GM18868 (cell line): ENCODE measurements at regions not wholly inside any gene's neighbourhood (a gene's known extent, or its start where the extent isn't known, plus 50 kb on each side); places are given as distances from the start of the nearest gene placed in this dataset.

Experiments used
- ATAC-seq: cut with Tn5 transposase; IDR thresholded peaks from one replicate; pipeline ENCODE4 v1.9.1; 2021; ENCODE audit warnings: mild to moderate bottlenecking, moderate library complexity; ENCODE audit not compliant: unreplicated experiment

DNA sequence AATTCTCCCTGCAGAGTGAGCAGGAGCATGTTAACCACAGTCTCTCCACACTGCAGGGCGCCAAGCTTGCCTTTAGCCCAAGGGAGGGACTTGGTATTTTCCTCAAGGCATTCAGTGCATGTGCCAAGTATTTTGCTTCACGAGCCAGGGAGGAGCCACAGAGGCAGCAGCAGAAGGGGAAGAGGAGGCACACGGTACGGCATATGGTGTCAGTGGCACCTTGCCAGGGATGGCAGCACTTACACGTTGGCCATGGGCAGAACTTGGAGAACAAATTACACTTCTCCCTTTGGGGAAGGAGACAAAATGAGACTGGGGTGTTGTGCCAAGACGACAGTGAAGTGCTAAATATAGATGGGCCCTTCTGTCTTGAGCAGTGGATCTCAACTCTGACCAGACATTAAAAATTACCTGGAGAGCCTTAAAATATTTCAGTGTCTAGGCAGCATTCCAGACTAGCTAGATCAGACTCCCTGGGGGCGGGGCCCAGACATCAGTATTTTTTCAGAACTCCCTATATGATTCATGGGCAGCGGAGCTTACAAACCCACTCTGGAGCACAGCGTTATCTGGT, 155.8 kb downstream of the DRD1 start:
- ATAC-seq, result no peak

DNA sequence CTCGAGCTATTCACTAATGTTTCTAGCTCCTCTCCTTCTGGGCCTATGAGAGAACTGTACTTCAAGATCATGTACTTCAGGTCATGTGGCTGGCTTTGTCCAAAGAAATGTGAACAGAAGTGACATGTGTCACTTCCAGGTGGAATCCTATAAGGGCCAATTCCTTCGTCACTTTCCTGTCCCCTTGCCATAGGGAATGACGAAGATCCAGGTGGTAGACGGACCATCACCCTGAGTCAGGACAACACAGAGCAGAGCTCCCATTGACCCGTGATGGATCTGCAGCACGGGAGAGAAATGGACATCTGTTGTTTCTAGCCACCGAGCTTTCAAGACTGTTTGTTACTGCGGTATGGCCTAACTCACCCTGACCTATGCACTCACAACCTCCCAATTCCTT, 157.0 kb downstream of the DRD1 start:
- ATAC-seq, result no peak

DNA sequence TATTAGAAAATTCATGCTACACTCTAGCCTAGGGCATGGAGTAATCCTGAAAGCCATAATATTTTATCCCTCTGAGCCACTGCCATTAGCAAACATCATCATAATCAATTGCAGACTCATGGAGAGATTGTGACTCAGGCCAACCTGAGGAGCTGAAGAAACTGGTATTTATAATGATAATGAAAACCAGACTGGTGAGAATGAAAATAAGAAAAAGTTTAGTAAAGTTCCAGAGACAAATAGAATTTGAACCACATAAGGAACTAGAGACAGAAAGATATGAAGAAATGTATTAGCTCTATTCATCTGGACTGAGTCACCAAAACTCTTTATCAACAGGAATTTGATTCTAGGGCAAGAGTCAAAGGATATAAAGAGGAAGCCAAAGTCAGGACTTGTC, 158.7 kb downstream of the DRD1 start:
- no peak for ATAC-seq

DNA sequence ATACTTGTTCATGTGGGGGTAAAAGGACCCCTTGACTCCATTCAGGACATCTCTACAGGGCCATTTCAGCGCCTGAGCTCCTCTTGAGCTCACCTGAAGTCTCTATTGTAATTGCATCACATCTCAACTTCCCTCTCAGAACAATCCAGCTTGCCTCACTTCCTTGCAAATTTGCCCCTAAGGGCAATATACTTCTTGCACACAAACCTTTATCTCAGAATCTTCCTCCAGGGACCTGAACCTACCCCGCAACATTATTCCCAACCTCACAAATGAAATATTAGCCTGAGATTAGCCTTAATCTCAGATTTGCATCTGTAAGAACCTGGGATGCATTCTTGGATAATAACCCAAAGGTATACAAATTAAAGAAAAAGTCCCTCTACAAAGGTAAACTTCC, 159.2 kb downstream of the DRD1 start:
- ATAC-seq, result no peak

DNA sequence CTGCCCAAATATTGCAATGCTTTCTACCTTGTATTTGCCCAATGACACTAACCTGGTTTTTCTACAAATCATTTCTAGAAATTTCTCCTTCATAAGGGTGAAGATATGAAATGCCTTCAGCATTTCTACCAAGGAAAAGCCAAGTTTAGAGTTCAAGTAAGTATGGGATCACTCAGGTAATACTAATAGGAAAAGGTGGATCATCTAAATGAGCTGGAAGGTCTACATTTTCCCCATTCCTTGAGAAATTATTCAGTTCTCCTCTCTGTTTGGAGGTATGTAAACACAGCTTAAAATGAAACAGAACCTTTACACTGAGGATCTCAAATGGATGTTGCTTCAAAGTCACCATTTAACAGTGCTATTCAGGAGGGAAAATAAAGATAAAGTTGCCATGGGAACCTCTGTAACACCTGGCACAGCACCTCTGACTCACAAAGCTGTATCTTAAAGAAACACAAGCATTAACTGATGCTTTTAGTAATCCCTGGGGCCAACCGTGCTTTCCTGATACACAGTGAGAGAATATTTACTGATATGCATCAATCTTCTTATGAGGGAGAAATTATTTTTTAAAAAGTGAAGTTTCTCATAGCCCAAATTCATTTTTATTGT, 161.3 kb downstream of the DRD1 start:
- no peak for ATAC-seq

DNA sequence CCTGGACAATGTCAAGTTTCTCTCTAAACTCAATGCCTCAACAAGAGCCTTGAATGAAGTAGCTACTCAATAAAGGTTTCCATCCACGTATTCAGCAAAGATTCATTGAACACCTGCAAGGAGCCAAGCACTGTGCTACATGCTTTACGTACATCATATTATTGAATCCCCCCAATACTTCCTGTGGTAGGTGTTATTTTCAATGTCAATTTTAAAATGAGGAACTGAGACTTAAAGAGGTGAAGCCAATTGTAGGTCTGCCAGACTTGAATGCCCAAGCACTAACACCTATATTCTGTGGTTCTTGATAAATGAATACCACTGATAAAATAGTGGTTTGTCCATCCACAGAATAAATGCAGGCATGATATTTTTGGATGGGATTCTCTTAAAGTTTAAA, 162.3 kb downstream of the DRD1 start:
- ATAC-seq, result no peak

DNA sequence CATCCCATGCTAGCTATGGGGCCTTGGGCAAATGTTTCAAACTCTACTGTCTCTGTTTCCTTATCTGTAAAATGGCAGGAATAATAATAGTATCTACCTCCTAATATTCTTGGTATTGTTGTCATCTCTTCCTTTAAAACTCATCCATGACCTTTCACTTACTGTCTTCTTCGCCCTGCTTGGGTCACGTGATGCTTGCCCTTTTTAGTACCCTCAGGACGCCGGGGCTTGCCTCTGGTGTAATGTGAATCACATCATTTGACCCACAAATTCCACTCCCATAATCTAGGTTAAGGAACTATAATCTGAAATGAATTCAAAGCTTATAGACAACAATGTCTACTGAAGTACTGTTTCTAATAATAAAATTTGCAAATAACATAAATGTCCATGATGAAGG, 162.7 kb downstream of the DRD1 start:
- ATAC-seq, result no peak

DNA sequence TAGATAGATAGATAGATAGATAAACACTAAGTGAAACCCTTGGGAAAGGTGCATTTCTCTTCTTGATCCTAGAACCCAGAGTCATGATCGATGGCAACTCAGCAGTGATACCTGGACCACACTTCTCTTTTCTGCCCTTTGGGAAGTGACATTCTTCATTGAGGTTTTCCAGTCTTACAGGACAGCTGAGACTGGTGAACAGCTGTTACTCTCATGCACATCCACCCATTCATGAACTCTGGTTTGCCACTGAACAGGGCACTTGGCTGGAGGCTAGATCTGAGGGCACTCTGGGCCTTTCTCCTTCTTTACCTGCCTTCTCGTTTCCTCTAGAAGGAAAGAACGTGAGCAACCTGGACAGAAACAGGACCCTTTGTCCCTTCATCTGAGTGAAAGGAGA, 164.5 kb downstream of the DRD1 start:
- no peak for ATAC-seq

DNA sequence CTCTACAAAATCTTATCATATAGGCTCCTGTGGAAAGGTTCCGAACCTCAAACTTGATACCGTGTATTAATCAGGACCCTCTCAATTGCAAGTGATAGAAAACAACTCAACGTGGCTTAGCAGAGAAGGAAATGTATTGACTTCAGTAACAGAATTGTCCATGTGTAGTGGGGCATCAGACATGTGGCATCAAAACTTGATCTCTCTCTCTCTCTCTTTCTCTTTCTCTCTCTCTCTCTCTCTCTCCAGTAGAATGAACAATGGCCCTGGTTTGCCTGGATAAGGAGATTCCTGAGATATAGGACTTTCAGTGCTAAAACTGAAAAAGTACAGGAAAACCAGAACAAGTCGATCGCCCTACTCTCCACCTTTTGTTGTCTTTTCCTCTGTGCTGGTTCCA, 168.2 kb downstream of the DRD1 start:
- no peak for ATAC-seq

DNA sequence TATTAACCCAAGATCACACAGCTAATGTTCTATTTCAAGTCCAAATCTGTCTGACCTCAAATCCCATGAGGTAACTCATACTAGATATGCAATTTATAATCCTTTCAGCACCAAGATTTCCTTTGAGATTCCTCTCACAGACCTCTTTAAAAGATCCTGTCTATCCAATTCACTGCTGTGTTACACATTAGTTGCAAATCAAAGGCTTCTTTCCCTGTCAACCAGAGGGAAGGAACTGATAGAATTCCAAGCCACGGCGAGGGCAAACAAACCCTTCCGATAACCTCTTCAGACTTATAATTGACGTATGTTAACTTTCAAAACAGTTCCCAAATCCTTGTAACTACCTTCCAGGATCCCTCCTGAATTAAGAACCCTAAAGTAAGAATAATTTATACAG, 168.9 kb downstream of the DRD1 start:
- no peak for ATAC-seq

DNA sequence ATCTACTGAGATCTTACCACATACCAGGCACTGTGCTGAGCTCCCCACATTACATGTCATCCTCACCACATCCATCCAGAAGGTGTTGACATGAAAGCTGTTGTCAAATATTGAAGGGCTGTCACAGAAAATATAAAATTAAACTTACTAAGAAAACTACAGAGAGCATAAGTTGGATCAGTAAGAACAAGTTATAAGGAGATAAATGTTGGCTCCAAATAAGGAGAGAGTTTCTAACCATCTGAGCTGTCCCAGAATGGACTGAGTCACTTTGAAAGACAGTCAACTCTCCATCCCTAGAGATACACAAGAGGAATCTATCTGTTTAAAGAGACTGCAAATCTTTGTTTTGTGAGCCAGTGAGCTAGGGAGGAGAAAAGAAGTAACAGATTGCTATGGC, 169.8 kb downstream of the DRD1 start:
- ATAC-seq, result no peak

DNA sequence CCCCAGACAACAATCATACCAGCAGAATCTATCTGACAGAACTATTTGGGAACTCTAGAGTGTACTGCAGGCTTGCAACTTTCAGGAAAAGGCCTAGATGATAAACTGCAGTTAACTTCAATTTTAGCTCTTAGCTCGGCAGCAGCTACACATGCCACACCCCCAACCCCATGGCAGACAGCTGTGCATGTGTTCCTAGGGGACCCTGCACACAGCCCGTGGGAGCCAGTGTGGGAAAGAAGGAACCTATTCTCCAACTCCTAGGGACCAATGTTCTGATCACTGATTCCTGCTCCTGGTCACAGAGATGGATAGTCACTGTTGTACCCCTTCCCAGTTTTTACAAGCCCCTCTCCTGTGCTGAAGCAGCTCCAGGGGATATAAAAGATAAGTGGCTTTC, 179.6 kb downstream of the DRD1 start:
- no peak for ATAC-seq

DNA sequence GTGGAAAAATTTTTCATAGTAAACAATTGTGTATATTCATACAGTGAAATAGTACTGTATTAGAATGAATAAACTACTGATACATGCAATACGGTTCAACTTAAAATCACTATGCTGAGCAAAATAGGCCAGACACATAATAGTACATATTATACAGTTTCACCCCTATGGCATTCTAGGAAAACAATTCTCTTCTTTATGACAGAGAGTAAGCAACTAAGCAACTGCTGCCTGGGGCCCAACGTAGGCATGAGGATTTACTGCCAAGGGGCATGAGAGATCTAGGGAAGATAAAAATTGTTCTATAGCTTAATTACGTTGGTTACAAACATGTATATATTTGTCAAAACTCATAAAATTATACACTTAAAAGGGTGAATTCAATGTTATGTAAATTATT, 180.2 kb downstream of the DRD1 start:
- ATAC-seq, result no peak

DNA sequence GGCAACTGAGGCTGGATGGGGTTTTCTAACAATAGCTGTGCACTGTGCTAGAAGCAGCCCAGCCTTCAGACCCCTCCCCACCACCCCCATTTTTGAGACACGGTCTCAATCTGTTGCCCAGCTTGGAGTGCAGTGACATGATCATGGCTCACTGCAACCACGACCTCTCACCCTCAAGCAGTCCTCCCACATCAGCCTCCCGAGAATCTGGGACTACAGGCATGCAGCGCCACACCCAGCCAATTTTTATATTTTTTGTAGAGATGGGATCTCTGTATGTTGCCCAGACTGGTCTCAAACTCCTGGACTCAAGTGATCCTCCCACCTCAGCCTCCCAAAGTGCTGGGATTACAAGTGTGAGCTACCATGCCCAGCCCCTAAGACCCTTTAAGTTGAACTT, 182.5 kb downstream of the DRD1 start:
- ATAC-seq, result no peak

DNA sequence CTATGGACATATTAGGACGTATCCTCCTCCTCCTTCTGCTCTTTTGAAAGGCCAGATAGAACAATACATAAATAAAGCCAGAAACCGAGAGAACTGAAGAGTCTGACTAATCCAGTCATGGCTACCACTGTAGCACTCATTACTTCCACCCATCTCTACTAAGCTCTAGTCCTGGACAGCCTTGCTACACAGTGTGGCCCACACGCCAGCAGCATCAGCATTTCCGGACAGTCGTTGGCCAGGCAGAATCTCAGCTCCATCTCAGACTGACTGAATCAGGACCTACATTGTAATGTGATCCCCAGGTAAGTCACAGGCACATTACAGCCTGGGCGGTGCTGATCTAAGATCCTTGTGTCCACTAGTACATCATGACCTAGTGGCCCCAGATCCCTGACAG, 182.9 kb downstream of the DRD1 start:
- no peak for ATAC-seq

DNA sequence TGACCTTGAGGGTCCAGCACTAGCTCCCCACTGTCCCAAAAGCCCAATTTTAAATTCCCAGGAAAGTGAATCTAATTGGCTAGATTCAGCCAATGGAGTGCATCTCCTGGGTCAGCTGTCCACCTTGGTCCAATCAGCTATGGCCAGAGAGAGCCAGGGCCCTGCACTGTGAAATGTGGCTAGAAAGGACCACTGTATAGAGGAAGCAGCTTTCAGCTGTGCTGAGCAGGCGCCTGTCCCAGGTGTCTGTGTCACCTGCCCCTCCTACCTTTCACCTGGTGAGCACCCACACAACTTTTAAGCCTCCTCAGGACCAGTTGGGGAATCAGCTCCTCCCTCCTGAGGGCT, 186.2 kb downstream of the DRD1 start:
- no peak for ATAC-seq

DNA sequence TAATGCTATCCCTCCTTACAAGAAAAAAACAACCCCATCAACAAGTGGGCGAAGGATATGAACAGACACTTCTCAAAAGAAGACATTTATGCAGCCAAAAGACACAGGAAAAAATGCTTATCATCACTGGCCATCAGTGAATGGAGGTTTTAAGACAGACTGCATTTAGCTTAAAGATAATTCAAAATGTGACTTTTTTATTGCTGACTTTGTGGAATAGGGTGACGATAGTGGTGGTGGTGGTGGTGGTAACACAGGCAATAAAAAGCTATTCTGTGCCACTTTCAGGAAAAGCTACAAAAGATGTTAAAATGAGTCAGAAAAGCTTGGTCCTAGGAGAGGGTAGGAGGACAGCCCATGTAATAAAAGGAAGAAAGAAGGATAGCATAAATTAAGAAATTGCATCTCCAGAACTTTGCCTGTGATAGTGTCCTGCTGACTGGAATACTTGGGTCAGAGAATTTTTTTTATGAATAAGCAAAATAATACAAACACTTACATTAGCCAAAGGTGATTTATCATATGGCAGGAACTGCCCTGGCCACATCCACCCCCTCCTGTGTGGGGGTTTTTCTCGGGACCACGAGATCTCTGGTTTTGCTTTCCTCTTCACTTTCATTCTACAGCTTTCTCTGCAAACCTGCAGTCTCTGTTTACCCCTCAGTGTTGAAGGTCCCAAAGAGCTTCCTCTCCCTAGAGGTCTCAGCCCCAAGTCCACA, 186.7 kb downstream of the DRD1 start:
- ATAC-seq, result no peak

DNA sequence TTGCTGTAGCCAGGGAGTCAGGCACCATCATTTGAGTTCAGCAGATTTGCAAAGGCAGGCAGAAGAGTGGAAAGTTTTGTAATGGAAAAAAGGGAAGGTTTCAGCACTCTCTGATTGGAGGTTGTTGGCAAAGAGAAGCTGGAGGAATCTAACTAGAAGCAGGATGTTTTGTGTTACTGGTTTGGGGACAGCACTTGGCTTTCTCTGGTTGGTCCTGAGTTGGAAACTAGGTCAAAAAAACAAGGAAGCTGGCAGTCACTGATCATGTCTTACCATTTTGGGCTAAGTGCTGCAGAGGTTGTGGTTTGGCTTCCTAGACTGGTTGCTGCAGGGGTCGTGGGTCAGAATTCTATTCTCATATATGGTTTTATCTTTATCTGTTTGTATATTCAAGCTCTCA, 189.8 kb downstream of the DRD1 start:
- ATAC-seq, result no peak

DNA sequence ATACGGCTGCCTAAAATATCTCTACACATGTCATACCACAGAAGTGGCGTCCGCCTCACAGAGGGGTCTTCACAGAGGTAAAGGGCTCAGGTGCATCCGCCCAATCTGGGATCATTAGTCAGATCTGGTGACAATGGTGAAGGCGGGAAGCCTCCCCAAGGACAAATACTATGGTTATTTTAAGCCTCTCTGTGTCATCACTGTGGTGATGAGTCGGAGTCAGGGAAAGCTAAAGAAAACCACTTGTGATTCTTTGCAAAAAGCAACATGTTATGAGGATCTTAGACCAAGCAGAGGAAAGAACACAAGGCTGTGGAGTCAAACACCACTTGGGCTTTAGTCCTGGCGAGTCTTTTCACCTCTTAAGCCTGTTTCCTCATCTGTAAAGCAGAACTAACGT, 190.4 kb downstream of the DRD1 start:
- ATAC-seq, result no peak

DNA sequence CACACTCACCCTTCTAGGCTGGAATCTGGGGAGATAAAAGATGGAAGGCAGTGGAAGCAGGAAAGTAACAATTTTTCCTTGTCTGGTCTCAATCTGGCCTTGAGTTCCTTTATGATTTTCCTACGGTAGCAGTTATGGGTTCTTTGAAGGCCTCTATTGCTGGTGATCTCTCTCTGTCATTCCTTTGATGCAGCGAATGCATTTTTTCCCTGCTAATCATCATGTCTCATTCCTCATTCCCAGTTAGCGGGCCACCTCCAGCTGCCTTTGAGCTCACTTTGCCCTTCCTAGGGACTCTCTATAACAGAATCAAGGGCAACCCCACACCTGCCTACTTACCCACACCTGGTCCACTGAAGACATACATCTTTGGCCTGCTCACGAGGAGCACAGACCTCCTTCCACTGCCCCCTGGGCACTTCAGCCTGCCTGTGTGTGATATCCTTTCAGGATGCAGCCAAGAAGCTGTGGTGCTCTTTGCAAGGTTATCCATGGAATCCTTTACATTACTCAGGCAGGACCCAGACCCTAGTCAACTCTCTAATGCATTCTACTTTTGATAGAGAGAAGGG, 191.7 kb downstream of the DRD1 start:
- ATAC-seq, result no peak

DNA sequence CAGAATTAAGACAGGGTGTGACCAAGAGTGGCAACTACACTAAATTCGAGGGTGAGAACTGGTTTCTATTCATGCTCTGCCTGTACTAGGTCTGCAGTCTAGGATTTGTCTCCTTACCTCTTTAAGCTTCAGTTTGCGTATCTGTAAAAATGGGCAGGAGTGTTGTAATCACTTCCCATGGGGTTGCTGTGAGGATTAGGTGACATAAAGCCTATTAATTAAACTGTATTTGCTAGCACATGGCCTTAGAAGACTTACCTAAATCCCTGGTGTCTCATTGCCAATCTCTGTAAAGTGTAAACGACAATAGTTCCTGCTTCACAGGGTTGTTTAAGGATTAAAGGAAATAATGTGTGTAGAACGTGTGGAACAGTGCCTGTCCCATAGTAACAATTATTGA, 193.6 kb downstream of the DRD1 start:
- no peak for ATAC-seq

DNA sequence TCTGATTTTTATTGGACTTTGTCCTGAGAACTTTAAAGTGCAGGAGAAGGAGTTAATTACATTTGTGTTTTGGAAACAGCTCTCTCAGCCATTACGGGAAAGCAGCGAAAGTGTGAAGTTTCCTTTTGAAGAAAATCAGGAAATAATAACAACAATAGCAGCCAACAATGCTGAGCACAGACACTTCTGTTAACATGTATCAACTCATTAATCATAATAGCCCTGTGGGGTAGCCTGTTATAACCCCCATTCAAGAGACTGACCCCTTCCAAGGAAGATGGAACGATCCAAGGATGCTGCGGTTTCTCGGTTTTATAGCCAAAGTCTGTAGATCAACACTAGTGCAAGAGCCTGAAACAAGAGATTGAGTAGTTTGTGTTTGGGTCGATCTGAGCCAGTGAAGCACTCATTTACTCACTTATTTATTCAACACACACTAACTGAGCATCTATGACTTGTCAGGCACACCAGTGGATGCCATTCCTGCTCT, 195.5 kb downstream of the DRD1 start:
- no peak for ATAC-seq
